ENCODE measurements at regions not wholly inside any gene's neighbourhood (a gene's known extent, or its start where the extent isn't known, plus 50 kb on each side); places are given as distances from the start of the nearest gene placed in this dataset.

- DNase-seq (ENCODE audit: low read depth) = no peak
Measured at GRCh38 chr20:60274717-60275116, 316.5 kb downstream of the CDH26 start.

- no peak for DNase-seq (ENCODE audit: low read depth)
Measured at GRCh38 chr20:60281295-60281694, 323.1 kb downstream of the CDH26 start.

DNA sequence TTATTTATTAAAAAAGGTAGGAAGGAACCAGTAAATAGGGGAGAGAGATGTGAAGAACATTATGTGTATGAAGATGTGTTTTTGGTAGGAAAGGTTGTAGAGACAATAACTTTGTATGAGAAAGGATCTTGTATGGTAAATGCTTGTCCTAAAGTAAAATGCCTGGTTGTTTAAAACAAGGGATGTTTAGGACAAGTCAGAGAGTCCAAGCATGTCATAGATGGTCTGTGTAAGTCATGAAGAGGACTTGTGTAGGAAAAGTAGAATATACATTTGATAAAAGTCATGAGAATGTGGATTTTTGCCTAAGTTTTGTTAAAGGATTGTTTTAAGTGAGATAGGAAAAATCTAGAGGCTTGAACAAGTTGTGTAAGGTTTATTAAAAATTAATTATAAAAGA, 325.1 kb downstream of the CDH26 start:
- DNase-seq (ENCODE audit: low read depth) = no peak

DNA sequence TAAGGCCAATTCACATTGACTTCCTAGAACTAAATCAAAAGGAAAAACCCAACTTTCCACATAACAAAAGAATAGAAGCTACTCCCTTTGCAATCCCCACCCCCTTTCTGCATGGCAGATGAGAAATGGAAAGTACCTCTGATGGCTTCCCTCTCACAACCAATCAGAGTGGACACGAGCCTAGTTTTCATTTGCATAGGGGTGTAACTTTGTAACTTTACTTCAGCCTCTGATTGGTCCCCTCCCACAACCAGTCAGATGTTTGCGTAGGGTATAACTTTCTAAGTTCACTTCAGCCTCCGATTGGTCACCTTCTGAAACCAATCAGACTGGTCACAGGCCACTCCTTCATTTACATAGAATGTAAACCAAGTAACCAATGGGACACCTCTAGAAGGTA, 328.5 kb downstream of the CDH26 start:
- no peak for DNase-seq (ENCODE audit: low read depth)

GRCh38 chr20:60288945-60289344, 330.7 kb downstream of the CDH26 start:
- DNase-seq (ENCODE audit: low read depth) = no peak

DNA sequence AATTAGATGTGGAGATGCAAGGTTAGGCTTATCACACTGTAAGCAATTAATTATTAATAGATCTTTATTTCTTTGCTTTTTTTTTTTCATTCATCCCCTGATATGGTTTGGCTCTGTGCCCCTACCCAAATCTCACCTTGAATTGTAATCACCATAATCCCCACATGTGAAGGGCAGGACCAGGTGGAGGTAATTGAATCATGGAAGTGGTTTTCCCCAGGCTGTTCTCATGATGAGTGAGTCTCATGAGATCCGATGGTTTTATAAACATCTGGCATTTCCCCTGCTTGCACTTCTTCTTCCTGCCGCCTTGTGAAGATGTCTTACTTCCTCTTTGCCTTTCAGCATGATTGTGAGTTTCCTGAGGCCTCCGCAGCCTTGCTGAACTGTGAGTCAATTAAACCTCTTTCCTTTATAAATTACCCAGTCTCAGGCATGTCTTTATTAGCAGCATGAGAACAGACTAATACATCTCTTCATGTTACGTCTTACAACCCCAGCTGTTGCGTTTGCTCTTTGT, 333.8 kb downstream of the CDH26 start:
- no peak for DNase-seq (ENCODE audit: low read depth)

DNA sequence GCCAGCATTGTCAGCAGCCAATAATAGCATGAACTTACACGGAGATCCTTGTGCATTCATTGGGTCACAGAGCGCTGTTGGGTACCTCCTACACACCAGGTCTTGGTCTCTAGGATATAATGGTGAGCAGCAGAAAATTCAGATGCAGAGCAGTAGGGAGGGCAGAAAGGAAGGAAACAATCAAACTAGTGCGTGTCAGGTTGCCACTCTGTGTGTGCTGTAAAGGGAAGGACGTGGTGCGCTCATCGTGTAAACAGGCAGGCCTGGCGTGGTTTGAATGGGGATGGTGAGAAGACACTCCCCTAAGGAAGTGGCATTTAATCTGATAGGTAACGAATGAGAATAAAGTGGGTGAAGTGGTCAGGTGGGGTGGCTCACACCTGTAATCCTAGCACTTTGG, 336.4 kb downstream of the CDH26 start:
- DNase-seq (ENCODE audit: low read depth) = no peak

GRCh38 chr20:60295214-60295613, 337.0 kb downstream of the CDH26 start:
- no peak for DNase-seq (ENCODE audit: low read depth)

- DNase-seq (ENCODE audit: low read depth) = no peak
Measured at GRCh38 chr20:60297649-60298048, 339.4 kb downstream of the CDH26 start.

DNA sequence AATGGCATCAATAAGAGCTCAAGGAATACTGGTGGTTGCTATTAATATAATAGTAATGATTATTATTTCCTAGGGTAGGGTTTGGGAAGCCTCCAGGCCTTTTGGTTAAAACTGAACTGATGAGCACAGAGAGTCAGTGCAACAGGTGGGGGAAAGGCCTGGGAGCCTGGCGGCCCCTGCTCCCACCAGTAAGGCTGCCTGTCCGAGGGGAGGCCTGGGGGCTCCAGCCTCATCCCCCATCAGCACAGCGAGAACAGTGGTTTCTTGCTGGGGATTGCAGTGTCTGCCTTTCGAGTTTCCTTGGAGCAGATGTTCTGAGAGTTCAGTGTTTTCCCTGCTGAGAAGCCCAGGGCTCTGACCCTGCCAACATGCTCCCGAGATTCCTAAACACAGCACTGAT, 340.4 kb downstream of the CDH26 start:
- no peak for DNase-seq (ENCODE audit: low read depth)

GRCh38 chr20:60299951-60300350, 341.7 kb downstream of the CDH26 start:
- no peak for DNase-seq (ENCODE audit: low read depth)

DNA sequence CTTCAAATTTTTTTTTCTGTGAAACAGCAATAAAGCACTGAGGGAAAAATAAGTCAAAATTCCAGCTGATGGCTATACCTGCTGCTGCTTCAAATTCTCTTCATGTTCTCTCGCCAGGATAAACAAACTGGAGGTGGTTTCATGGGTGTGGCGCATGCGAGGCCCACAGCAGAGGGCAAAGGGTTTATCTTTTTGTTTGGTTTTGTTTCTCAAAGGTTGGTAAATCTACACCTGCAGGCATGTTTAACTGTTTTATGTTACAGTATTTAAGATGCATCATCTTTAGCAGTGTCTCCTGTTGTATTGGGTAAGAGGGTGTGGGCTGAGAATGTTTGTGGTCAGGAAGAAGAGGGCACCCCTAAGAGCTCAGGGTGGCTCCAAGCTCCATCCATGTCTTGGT, 342.2 kb downstream of the CDH26 start:
- no peak for DNase-seq (ENCODE audit: low read depth)

- DNase-seq (ENCODE audit: low read depth) = no peak
Measured at GRCh38 chr20:60302875-60303274, 344.7 kb downstream of the CDH26 start.

GRCh38 chr20:60304026-60304590, 345.9 kb downstream of the CDH26 start:
- DNase-seq (ENCODE audit: low read depth) = no peak

GRCh38 chr20:60304931-60305330, 346.7 kb downstream of the CDH26 start:
- no peak for DNase-seq (ENCODE audit: low read depth)

DNA sequence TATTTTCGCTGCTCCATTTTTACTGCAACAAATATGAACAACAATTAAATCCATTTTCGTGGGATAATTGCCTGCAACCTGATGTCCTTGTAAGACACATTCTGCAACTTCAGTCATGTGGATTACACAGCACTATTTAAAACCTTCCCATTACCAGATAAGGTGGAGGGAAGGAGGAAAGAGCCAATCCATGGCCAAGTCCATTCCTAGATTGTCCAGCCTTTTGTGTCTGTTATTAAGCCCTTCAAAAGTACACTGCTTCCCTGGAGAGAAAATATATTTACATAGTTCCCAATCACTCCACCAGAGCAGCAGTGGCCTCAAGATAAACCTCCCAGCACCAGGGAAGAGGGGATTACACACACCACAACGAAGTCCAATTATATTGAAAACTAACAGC, 347.9 kb downstream of the CDH26 start:
- DNase-seq (ENCODE audit: low read depth) = no peak

DNA sequence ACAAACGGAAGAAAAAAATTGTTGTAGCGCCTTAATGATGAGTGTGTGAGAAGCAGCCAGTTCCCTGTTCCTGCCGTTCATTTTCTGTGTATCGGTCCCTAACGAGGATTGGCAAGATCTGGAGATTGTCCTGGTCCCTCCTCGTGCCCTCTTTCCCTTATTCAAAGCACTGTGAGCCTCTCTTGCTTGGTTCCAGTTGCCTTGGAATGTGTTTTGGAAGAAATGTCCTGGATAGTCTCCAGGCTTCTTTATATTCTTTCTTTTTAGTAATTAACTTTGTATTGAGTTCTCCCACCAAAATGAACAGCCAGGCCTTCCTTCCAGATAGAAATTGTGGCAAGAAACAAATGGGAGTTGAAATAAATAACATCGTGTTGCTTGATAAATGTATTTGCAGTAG, 348.3 kb downstream of the CDH26 start:
- no peak for DNase-seq (ENCODE audit: low read depth)

- DNase-seq (ENCODE audit: low read depth) = no peak
Measured at GRCh38 chr20:60310560-60311349, 352.5 kb downstream of the CDH26 start.

GRCh38 chr20:60313191-60313590, 355.0 kb downstream of the CDH26 start:
- DNase-seq (ENCODE audit: low read depth) = no peak

- DNase-seq (ENCODE audit: low read depth) = no peak
Measured at GRCh38 chr20:60313614-60314013, 355.4 kb downstream of the CDH26 start.

- DNase-seq (ENCODE audit: low read depth) = no peak
Measured at GRCh38 chr20:60314727-60315126, 356.5 kb downstream of the CDH26 start.

DNA sequence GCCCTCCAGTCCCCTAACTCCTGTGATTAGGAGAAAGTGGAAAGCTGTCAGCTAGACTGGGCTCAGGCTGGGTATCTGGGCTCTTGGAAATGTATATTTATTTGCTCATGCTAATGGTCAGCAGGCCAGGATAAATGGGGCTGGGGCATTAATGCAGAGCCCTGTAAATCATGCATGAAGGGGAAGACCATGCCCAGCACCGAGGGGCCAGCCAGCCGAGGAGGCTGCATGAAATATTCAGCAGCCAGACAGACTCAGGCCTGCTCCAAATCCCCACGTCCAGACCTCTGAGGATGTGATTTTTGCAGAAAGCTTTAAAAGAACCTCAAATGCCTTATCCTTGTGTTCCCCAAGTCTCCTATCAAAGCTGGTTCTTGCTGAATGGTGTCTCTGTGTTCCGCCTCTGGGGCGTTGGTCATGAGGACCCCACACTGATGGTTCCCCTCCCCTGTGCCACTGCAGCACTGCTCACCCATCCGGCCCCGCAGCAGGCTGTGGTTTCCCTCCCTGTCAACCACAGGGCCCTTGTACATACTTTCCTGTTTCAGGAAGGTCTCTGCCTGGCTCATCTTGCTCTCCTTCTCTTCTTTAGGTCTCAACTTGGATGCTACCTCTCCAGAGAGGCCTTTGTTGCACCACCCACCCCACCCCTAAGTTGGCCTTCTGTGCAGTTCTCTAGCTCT, 358.4 kb downstream of the CDH26 start:
- no peak for DNase-seq (ENCODE audit: low read depth)

DNA sequence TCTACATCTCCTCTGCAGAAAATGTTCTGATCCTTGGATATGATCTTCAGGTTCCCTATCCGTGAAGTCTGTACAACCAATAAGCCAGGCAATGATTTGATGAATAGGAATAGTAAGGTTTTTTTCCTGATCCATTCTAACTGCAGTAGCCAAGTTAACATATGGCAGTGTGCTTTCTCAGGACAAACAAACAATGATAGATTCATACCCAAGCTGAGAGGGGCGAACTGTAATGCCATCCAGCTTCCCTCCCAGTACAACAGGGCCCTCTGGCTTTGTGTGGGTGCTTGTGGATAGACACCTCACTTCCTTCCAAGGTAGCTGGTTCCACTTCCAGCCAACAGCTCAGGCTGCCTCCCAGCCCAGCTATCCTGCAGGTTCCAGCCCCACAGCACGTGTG, 359.2 kb downstream of the CDH26 start:
- no peak for DNase-seq (ENCODE audit: low read depth)
